Activated naive CD8-positive, alpha-beta T cell treated with anti-CD3 and anti-CD28 coated beads, Interleukin-2, amount 10 ng/mL, durations not matched to agents 7 days and 5 days (primary cell): ENCODE measurements at regions not wholly inside any gene's neighbourhood (a gene's known extent, or its start where the extent isn't known, plus 50 kb on each side); places are given as distances from the start of the nearest gene placed in this dataset.

Experiments
- ATAC-seq: fragments of 150-1000 bp; cut with Tn5 transposase; one replicate; pipeline ENCODE4 v1.10.0; 2021; ENCODE audit warnings: low read depth, moderate library complexity
- POLR2A ChIA-PET: fragments of 350-600 bp; sonication (Branson Sonifier 250); formaldehyde crosslinking; loops from one replicate; lab custom pipeline; 2021; ENCODE audit warnings: antibody characterized with exemption; lab: Charles Lee
- DNase-seq: peaks from one replicate; pipeline ENCODE4 v3.0.0; 2021
- H3K27ac Mint-ChIP-seq: one replicate; pipeline ENCODE4 v1.8.0; 2022; ENCODE audit warnings: mild to moderate bottlenecking, mixed read lengths
- H3K27me3 Mint-ChIP-seq: one replicate; pipeline ENCODE4 v1.8.0; 2022; ENCODE audit warnings: mild to moderate bottlenecking, moderate library complexity, mixed read lengths
- H3K36me3 Mint-ChIP-seq: one replicate; pipeline ENCODE4 v1.8.0; 2021; ENCODE audit warnings: mild to moderate bottlenecking, mixed read lengths
- H3K4me1 Mint-ChIP-seq: one replicate; pipeline ENCODE4 v1.8.0; 2021; ENCODE audit warnings: mixed read lengths
- H3K4me3 Mint-ChIP-seq: one replicate; pipeline ENCODE4 v1.8.0; 2022; ENCODE audit warnings: mild to moderate bottlenecking, moderate library complexity, mixed read lengths
- H3K9me3 Mint-ChIP-seq: one replicate; pipeline ENCODE4 v1.8.0; 2021; ENCODE audit warnings: mixed read lengths

GRCh38 chr17:63376949-63377348, 69.2 kb downstream of the CYB561 start:
- H3K36me3 Mint-ChIP-seq, result peaks cover 6% of the 10 kb centered on the region
- no peak overlapping the region for H3K27ac Mint-ChIP-seq
- no peaks in the 10 kb centered on the region for H3K27me3 Mint-ChIP-seq
- no peak overlapping the region for H3K4me3 Mint-ChIP-seq
- no peaks in the 10 kb centered on the region for H3K4me1 Mint-ChIP-seq
- no peak for ATAC-seq
- no peak for DNase-seq
- POLR2A ChIA-PET, result no interaction called here
- peaks cover 8% of the 10 kb centered on the region for H3K9me3 Mint-ChIP-seq

DNA sequence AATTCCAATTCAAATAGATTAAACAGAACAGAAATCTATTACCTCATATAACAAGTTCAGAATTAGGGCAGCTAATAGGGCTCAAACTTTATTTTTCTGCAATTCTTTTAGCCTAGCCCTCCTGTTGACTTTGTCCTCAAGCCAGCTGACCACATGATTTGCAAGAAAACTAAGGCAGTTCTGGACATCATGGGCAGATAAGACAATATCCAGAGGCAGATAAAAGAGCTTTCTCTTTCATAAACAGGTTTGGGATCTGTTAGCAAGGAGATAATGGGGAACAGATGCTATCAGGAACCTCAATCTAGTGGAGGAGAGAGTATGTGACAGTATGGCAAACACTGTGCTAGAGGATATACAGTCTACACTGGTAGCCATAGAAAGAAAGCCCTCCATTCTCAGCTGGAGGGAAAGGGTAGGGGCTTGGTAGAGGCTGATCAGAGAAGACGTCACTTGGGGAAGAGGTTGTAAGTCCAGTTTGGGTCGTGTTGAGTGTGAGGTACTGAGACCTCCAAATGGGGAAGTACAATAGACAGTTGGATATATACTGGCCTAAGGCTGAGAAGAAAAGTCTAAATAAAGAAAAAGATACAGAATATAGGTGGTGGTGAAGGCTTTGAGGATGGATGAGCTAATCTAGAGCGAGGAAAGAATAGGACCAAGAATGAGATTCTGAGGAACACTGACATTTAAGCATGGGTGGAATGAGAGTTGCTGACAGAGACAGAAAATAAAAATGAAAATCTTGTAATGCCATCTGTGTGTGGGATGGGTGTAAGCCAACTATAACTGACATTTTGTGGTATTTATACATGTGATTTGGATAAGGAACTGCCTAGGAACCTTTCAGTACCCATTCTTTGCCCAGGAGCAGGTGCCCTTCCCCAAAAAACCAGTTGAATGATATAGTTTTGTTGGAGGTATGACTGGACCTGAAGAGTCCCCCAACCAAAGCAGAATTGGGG, 67.4 kb downstream of the CYB561 start:
- no peak overlapping the region for H3K27ac Mint-ChIP-seq
- H3K27me3 Mint-ChIP-seq, result no peaks in the 10 kb centered on the region
- no peak overlapping the region for H3K4me3 Mint-ChIP-seq
- ATAC-seq (no peak), DNase-seq (no peak)
- POLR2A ChIA-PET, result no interaction called here
- no peaks in the 10 kb centered on the region for H3K4me1 Mint-ChIP-seq
- H3K36me3 Mint-ChIP-seq, result peaks cover 6% of the 10 kb centered on the region
- peaks cover 8% of the 10 kb centered on the region for H3K9me3 Mint-ChIP-seq

- no peak for ATAC-seq
- POLR2A ChIA-PET, result no interaction called here
- H3K4me3 Mint-ChIP-seq, result no peak overlapping the region
Measured at GRCh38 chr17:63379636-63380035, 66.5 kb downstream of the CYB561 start.

DNA sequence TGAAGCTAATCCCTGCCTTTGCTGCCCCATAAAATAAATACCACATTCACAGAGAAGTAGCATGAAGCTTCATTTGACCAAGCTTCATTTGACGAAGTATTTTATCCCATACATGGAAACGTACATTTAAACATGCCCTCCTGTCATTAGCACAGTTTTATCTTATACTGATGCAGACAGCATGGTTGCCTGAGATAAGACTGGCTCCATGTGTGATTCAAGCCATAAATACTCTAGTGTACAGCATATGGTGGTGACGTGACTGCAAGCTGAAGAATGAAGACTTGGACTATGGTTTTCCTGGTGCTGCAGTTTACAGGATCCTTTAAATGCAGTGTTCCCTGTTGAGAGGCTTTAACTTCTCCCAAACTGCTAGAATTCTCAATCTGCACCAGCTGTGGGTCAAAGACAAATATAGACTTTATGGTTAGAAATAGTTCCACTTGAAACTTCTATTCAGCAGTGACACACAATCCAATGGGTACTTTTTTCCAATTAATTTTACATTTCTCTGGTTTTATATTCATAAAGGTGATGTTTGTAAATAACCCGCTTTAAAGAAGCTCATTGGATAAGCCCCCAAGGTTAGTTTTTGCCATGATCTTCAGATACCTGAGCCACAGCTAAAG, 64.9 kb downstream of the CYB561 start:
- POLR2A ChIA-PET, result no interaction called here
- DNase-seq, result no peak
- Mint-ChIP-seq H3K27me3 (no peaks in the 10 kb centered on the region), H3K27ac (no peak overlapping the region), H3K9me3 (peaks cover 8% of the 10 kb centered on the region), H3K36me3 (peaks cover 6% of the 10 kb centered on the region), H3K4me1 (no peaks in the 10 kb centered on the region), H3K4me3 (no peak overlapping the region)
- no peak for ATAC-seq

More at GRCh38 chr17:63379636-63380035, 66.5 kb downstream of the CYB561 start:
- Mint-ChIP-seq H3K27me3 (no peaks in the 10 kb centered on the region), H3K4me1 (no peaks in the 10 kb centered on the region), H3K27ac (no peak overlapping the region), H3K36me3 (peaks cover 6% of the 10 kb centered on the region), H3K9me3 (peaks cover 8% of the 10 kb centered on the region)
- no peak for DNase-seq

- POLR2A ChIA-PET, result interaction anchor here (0.6 kb wide), 1 partner anchor 229 kb away, joined by 4 read pairs; no protein-coding TSS in a partner anchor
- H3K9me3 Mint-ChIP-seq, result peaks cover 8% of the 10 kb centered on the region
- H3K27ac Mint-ChIP-seq, result no peak overlapping the region
Measured at GRCh38 chr17:63382136-63382535, 64.0 kb downstream of the CYB561 start.

More at GRCh38 chr17:63382136-63382535, 64.0 kb downstream of the CYB561 start:
- H3K36me3 Mint-ChIP-seq, result peaks cover 6% of the 10 kb centered on the region
- no peaks in the 10 kb centered on the region for H3K27me3 Mint-ChIP-seq
- ATAC-seq, result no peak
- no peak for DNase-seq
- H3K4me1 Mint-ChIP-seq, result no peaks in the 10 kb centered on the region
- H3K4me3 Mint-ChIP-seq, result no peak overlapping the region
